ENCODE measurements at regions not wholly inside any gene's neighbourhood (a gene's known extent, or its start where the extent isn't known, plus 50 kb on each side); places are given as distances from the start of the nearest gene placed in this dataset.

- Histone ChIP-seq H3K36me3 (no peaks in the 10 kb centered on the region), H3K9me3 (peaks cover 0 to 4% of the 10 kb centered on the region in 2 donors), H3K4me1 (no peaks in the 10 kb centered on the region), H3K27me3 (no peaks in the 10 kb centered on the region), H3K4me3 (no peak overlapping the region), H3K27ac (no peak overlapping the region)
- in situ Hi-C loops (cut with MboI; ENCODE audit: low pct_ligation_motif_present in 1 of 4, low pct_unique_long_range_greater_than_20kb in 1 of 4, low sequenced_read_pairs in 3 of 4), result no loop called here
- TF ChIP-seq EP300 (IDR thresholded peaks at IDR 0.05; ENCODE audit: low read depth), result no peak
- no peak for TF ChIP-seq POLR2AphosphoS5 (IDR thresholded peaks at IDR 0.05)
- no peak for TF ChIP-seq CTCF (IDR thresholded peaks at IDR 0.05)
- no peak for TF ChIP-seq POLR2A (IDR thresholded peaks at IDR 0.05)
- 83 to 84% methylated on average over 3 to 6 of the region's 6 CpGs for WGBS, 2 donors (ENCODE audit: low coverage in 1 of 2)
- no peak for DNase-seq
- intact Hi-C loops (cut with DNase I; ENCODE audit: low total_unique reads), result no loop called here
Observed at GRCh38 chr18:78034755-78035154, 785.1 kb downstream of the GALR1 start.

GRCh38 chr18:78041218-78041617 lies 791.6 kb downstream of the GALR1 start:
- Histone ChIP-seq H3K36me3 (no peaks in the 10 kb centered on the region), H3K4me1 (no peaks in the 10 kb centered on the region), H3K9me3 (peaks cover 10 to 20% of the 10 kb centered on the region in 2 donors), H3K27me3 (no peaks in the 10 kb centered on the region), H3K4me3 (no peak overlapping the region), H3K27ac (no peak overlapping the region)
- intact Hi-C loops (cut with DNase I; ENCODE audit: low total_unique reads), result no loop called here
- no peak for DNase-seq
- in situ Hi-C loops (cut with MboI; ENCODE audit: low pct_ligation_motif_present in 1 of 4, low pct_unique_long_range_greater_than_20kb in 1 of 4, low sequenced_read_pairs in 3 of 4), result no loop called here
- TF ChIP-seq CTCF (IDR thresholded peaks at IDR 0.05) (no peak), POLR2AphosphoS5 (IDR thresholded peaks at IDR 0.05) (no peak), POLR2A (IDR thresholded peaks at IDR 0.05) (no peak), EP300 (IDR thresholded peaks at IDR 0.05; ENCODE audit: low read depth) (no peak)
- 83 to 94% methylated on average over 1 of the region's 1 CpG for WGBS, 2 donors (ENCODE audit: low coverage in 1 of 2)

GRCh38 chr18:78046631-78047030 lies 797.0 kb downstream of the GALR1 start:
- no peak overlapping the region for H3K4me3 ChIP-seq
- H3K4me1 ChIP-seq, result no peaks in the 10 kb centered on the region
- DNase-seq, result no peak
- intact Hi-C loops (cut with DNase I; ENCODE audit: low total_unique reads) (no loop called here), in situ Hi-C loops (cut with MboI; ENCODE audit: low pct_ligation_motif_present in 1 of 4, low pct_unique_long_range_greater_than_20kb in 1 of 4, low sequenced_read_pairs in 3 of 4) (no loop called here)
- no peak overlapping the region for H3K27ac ChIP-seq
- H3K36me3 ChIP-seq, result no peaks in the 10 kb centered on the region
- no peaks in the 10 kb centered on the region for H3K27me3 ChIP-seq
- 61 to 83% methylated on average over 3 of the region's 3 CpGs for WGBS, 2 donors (ENCODE audit: low coverage in 1 of 2)
- no peak for TF ChIP-seq POLR2A (IDR thresholded peaks at IDR 0.05)
- no peak for TF ChIP-seq EP300 (IDR thresholded peaks at IDR 0.05; ENCODE audit: low read depth)
- no peak for TF ChIP-seq POLR2AphosphoS5 (IDR thresholded peaks at IDR 0.05)
- TF ChIP-seq CTCF (IDR thresholded peaks at IDR 0.05), result no peak
- peaks cover 0 to 9% of the 10 kb centered on the region in 2 donors for H3K9me3 ChIP-seq

- TF ChIP-seq EP300 (IDR thresholded peaks at IDR 0.05; ENCODE audit: low read depth) (no peak), POLR2A (IDR thresholded peaks at IDR 0.05) (no peak), POLR2AphosphoS5 (IDR thresholded peaks at IDR 0.05) (no peak)
- intact Hi-C loops (cut with DNase I; ENCODE audit: low total_unique reads), result no loop called here
- no peak overlapping the region for H3K4me3 ChIP-seq
- in situ Hi-C loops (cut with MboI; ENCODE audit: low pct_ligation_motif_present in 1 of 4, low pct_unique_long_range_greater_than_20kb in 1 of 4, low sequenced_read_pairs in 3 of 4), result no loop called here
- H3K4me1 ChIP-seq, result no peaks in the 10 kb centered on the region
- no peaks in the 10 kb centered on the region for H3K9me3 ChIP-seq
- DNase-seq, result no peak
- no peaks in the 10 kb centered on the region for H3K27me3 ChIP-seq
- no peak overlapping the region for H3K27ac ChIP-seq
- H3K36me3 ChIP-seq, result no peaks in the 10 kb centered on the region
- 86 to 88% methylated on average over 1 to 10 of the region's 10 CpGs for WGBS, 2 donors (ENCODE audit: low coverage in 1 of 2)
Observed at GRCh38 chr18:78049281-78049680, 799.6 kb downstream of the GALR1 start.

GRCh38 chr18:78054801-78055200 lies 805.2 kb downstream of the GALR1 start:
- WGBS, 2 donors (ENCODE audit: low coverage in 1 of 2), result 86 to 94% methylated on average over 4 to 6 of the region's 6 CpGs
- DNase-seq, result no peak
- H3K9me3 ChIP-seq, result no peaks in the 10 kb centered on the region
- no peak for TF ChIP-seq EP300 (IDR thresholded peaks at IDR 0.05; ENCODE audit: low read depth)
- TF ChIP-seq POLR2A (IDR thresholded peaks at IDR 0.05), result no peak
- TF ChIP-seq POLR2AphosphoS5 (IDR thresholded peaks at IDR 0.05), result no peak
- no peak for TF ChIP-seq CTCF (IDR thresholded peaks at IDR 0.05)
- intact Hi-C loops (cut with DNase I; ENCODE audit: low total_unique reads), result no loop called here
- no peaks in the 10 kb centered on the region for H3K36me3 ChIP-seq
- H3K27me3 ChIP-seq, result no peaks in the 10 kb centered on the region
- no peaks in the 10 kb centered on the region for H3K4me1 ChIP-seq
- no peak overlapping the region for H3K27ac ChIP-seq
- in situ Hi-C loops (cut with MboI; ENCODE audit: low pct_ligation_motif_present in 1 of 4, low pct_unique_long_range_greater_than_20kb in 1 of 4, low sequenced_read_pairs in 3 of 4), result no loop called here
- H3K4me3 ChIP-seq, result no peak overlapping the region
